Muscle of back (tissue), 3 donors: ENCODE measurements at regions not wholly inside any gene's neighbourhood (a gene's known extent, or its start where the extent isn't known, plus 50 kb on each side); places are given as distances from the start of the nearest gene placed in this dataset.

ENCODE experiments used
- DNase-seq, 3 donors: peaks; one replicate each; pipeline versions ENCODE4 v3.0.0 to v3.0.0-alpha.2; 2013

DNA sequence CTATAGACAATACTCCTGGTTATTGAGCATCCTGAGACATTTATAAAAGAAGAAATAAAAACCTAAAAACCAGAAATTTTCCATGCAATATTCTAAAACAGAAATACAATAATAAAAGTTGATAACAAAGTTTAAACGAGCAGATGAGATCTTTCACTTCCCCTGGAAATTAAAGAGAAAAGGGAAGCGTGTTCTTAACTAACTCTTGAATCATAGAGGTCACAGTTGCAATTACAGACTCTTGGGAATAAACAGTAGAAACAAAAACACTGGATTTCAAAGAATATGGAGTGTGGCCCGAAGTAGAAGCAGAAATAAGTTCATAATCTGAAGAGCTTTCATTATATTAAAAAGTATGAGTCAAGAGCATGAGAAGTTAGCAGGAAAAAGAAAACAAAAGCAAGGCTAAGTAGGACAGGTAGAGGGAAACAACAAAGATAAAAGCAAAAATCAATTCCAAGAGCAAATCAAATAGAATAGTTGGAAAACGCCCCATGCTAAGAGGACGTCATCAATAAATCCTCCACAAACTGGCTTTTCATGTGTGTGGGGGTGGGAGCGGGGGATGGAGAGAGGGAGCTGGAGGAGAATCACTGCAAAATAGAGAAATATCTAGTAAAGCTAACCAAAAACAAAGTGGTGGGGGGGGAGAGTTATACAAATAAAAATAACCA, 55.2 kb upstream of the C10orf71 start:
- DNase-seq: no peak

DNA sequence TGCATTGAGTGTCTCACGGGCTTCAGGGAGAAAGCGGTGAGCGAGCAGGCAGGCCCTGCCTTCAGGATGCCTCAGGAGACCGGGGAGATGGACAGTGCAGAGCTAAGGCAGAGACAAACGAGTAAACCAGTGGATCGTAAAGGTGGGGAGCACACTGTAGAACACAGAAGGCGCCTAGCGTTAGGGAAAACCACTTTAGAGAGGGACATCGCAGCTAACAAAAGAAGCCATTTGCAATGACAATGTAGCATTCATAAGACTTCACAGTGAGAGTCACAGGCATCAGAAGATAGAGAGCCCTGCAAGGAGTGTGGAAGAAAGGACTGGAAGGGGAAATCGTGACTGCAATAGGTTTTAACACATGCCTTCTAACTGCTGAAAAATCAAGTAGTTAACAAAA, 54.9 kb upstream of the TMEM273 start:
- DNase-seq: no peak

DNA sequence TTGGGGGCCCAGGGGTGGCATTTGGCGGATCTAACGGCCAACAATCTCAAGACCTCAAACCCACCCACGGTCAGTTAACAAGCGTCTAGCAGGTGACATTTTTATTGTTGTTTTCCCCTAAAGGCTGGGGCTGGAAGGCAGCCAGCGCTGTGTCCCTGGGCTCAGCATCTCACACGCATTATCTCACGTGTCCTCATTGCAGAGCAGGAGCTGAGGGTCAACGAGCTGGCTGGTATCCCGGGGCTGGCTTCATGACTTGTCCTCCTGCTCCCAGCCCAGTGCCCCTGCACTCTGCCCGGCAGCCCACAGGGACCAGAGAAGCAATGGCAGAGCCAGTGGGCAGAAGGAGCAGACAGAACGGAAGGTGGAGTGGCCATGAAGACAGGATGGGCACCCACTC, 54.4 kb upstream of the TMEM273 start:
- DNase-seq: no peak

DNA sequence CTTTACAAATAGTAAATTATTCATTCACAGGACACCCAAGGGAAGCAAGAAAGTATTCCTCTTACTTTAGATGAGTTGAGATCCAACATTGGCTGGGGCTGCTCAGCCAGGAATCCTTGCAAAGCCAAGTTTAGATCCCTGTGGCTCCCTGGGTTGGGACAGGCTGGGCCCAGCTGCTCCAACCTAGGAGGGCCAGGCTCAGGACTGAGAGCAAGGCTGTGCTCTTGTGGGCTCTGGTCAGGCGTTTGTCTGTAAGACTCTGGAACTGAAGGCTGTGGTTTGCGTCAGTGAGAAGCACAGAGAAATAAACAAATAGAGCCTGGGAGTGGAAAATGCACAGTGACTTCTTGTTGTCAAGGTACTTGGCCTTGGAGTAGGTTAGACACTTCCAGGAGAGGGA, 53.2 kb upstream of the TMEM273 start:
- DNase-seq: peak in 1 of 3 donors; percentile 39

DNA sequence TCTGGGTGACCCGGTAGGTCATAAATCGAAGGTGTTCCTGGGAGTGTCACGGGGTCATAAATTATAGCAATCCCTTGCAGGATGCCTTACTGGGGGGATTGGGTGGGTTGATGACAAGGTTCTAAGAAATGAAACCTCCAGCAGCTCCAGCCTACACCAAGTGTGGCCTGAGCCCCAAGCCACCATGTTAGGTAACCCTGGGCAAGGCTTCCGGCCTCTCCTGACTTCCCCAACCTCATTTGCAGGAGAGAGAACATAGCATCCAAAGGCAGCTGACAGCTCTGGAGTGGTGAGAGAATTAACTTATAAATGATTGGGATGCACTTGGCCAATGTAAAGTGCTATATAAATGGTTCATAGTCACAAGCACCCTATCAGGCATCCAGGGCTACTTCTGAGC, 52.8 kb upstream of the TMEM273 start:
- no peak for DNase-seq
